Keratinocyte (primary cell): ENCODE measurements at regions not wholly inside any gene's neighbourhood (a gene's known extent, or its start where the extent isn't known, plus 50 kb on each side); places are given as distances from the start of the nearest gene placed in this dataset.

Source experiments
- DNase-seq: peaks from one replicate; pipeline ENCODE4 v3.0.0-alpha.2; 2011; ENCODE audit warnings: low read depth, missing footprints, low spot score
- FAIRE-seq: peaks from 2 replicates; lab custom pipeline; 2011; peaks lifted over from hg19 to GRCh38; lab: Jason Lieb, UNC
- H2AFZ ChIP-seq: 2 replicates; pipeline ENCODE4 v1.6.0; 2012; ENCODE audit warnings: low read length, control low read depth, inconsistent platforms; ENCODE audit not compliant: control insufficient read depth
- H3K27ac ChIP-seq: 2 replicates; pipeline ENCODE4 v1.5.1; 2011; ENCODE audit warnings: low read length; ENCODE audit not compliant: control insufficient read depth, insufficient read depth
- H3K27me3 ChIP-seq: 3 replicates; pipeline ENCODE4 v1.6.0; 2011; ENCODE audit warnings: low read length; ENCODE audit not compliant: control insufficient read depth, insufficient read depth; ENCODE audit errors: extremely low read depth
- H3K36me3 ChIP-seq, 2 experiments: 2 replicates in 1 of 2; 3 replicates in 1 of 2; pipeline ENCODE4 v1.5.1; 2011; ENCODE audit warnings: low read length in 2 of 2, mild to moderate bottlenecking in 1 of 2; ENCODE audit not compliant: control insufficient read depth in 2 of 2, insufficient read depth in 2 of 2; ENCODE audit errors: extremely low read depth in 1 of 2
- H3K4me1 ChIP-seq: 3 replicates; pipeline ENCODE4 v1.5.1; 2011; ENCODE audit warnings: low read length; ENCODE audit not compliant: control insufficient read depth, insufficient read depth; ENCODE audit errors: extremely low read depth
- H3K4me2 ChIP-seq: 3 replicates; pipeline ENCODE4 v1.6.0; 2011; ENCODE audit warnings: low read depth, low read length; ENCODE audit not compliant: control insufficient read depth, insufficient read depth; ENCODE audit errors: extremely low read depth
- H3K4me3 ChIP-seq, 3 experiments: fragments of 200-600 bp in 1 of 3; sonication (generic) in 1 of 3; 2 replicates in 2 of 3; 3 replicates in 1 of 3; pipeline ENCODE4 v1.5.1; 2011 to 2016; ENCODE audit warnings: low read length in 3 of 3, mild to moderate bottlenecking in 3 of 3, control low read depth in 2 of 3, inconsistent platforms in 1 of 3, low read depth in 1 of 3, mixed read lengths in 1 of 3, mixed run types in 1 of 3, moderate library complexity in 1 of 3; ENCODE audit not compliant: control insufficient read depth in 2 of 3, insufficient read depth in 2 of 3; ENCODE audit errors: extremely low read depth in 1 of 3
- H3K79me2 ChIP-seq: 2 replicates; pipeline ENCODE4 v1.6.0; 2012; ENCODE audit warnings: low read length; ENCODE audit not compliant: control insufficient read depth, insufficient read depth
- H3K9ac ChIP-seq: 3 replicates; pipeline ENCODE4 v1.6.0; 2011; ENCODE audit warnings: low read length; ENCODE audit not compliant: control insufficient read depth, insufficient read depth; ENCODE audit errors: extremely low read depth
- H3K9me1 ChIP-seq: 3 replicates; pipeline ENCODE4 v1.6.0; 2011; ENCODE audit warnings: low read length; ENCODE audit not compliant: control insufficient read depth, insufficient read depth; ENCODE audit errors: extremely low read depth
- H3K9me3 ChIP-seq: 2 replicates; pipeline ENCODE4 v1.5.1; 2012; ENCODE audit warnings: low read depth, low read length; ENCODE audit not compliant: control insufficient read depth
- H4K20me1 ChIP-seq: 3 replicates; pipeline ENCODE4 v1.6.0; 2011; ENCODE audit warnings: low read length; ENCODE audit not compliant: control insufficient read depth, insufficient read depth; ENCODE audit errors: extremely low read depth
- CTCF ChIP-seq, 3 experiments: IDR thresholded peaks in 1 of 3; conservative IDR thresholded peaks in 1 of 3; optimal IDR thresholded peaks in 1 of 3; 2 replicates in 2 of 3; 3 replicates in 1 of 3; pipeline versions ENCODE3 to v1.5.1; 2011; ENCODE audit warnings: low read length in 3 of 3, mild to moderate bottlenecking in 3 of 3, moderate library complexity in 2 of 3, control low read depth in 1 of 3, inconsistent platforms in 1 of 3; ENCODE audit not compliant: insufficient read depth in 2 of 3; ENCODE audit errors: extremely low read depth in 1 of 3
- EZH2 ChIP-seq: IDR thresholded peaks from one replicate; pipeline ENCODE4 v1.6.1; 2012; ENCODE audit warnings: inconsistent platforms, mild to moderate bottlenecking, low read length, moderate library complexity
- dilution Hi-C: fragments of 300-500 bp; cut with MboI; formaldehyde crosslinking; loops from one replicate; pipeline ENCODE4 v1.7.0; 2020; ENCODE audit warnings: low sequenced_read_pairs; ENCODE audit not compliant: extremely low pct_ligation_motif_present

DNA sequence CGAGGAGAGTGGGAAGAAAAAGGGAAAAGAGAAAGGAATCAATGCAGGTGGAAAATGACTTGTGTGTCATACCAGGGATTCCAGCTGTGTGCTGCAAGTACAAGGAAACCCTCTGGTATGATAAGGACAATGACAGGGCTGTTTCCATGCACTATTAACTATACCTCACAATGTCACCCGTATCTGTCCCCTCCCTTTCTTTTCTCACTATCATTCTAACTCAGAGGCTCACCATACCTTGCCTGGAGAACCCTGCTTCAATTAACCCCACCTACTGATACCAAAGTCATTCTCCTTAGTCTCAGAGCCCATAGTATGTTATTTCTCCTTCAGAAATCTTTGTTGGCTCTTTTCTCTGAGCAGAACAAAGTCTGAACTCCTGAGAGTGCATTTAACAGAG, 236.2 kb upstream of the NREP start:
- Histone ChIP-seq H3K9me1 (no peaks in the 10 kb centered on the region), H2AFZ (no peak overlapping the region), H3K27ac (no peak overlapping the region), H4K20me1 (no peaks in the 10 kb centered on the region), H3K27me3 (no peaks in the 10 kb centered on the region), H3K4me1 (peaks cover 10% of the 10 kb centered on the region), H3K4me2 (no peak overlapping the region), H3K36me3 (no peaks in the 10 kb centered on the region), H3K4me3 (no peak overlapping the region), H3K79me2 (no peaks in the 10 kb centered on the region), H3K9me3 (no peaks in the 10 kb centered on the region), H3K9ac (no peak overlapping the region)
- dilution Hi-C loops = no loop called here
- TF ChIP-seq CTCF (optimal IDR thresholded peaks at IDR 0.05 in 1 of 3, IDR thresholded peaks at IDR 0.05 in 1 of 3, conservative IDR thresholded peaks at IDR 0.05 in 1 of 3; ENCODE audit: extremely low read depth in 1 of 3, insufficient read depth in 2 of 3, low read length in 3 of 3) (no peak), EZH2 (no peak)
- FAIRE-seq (no peak), DNase-seq (no peak)

DNA sequence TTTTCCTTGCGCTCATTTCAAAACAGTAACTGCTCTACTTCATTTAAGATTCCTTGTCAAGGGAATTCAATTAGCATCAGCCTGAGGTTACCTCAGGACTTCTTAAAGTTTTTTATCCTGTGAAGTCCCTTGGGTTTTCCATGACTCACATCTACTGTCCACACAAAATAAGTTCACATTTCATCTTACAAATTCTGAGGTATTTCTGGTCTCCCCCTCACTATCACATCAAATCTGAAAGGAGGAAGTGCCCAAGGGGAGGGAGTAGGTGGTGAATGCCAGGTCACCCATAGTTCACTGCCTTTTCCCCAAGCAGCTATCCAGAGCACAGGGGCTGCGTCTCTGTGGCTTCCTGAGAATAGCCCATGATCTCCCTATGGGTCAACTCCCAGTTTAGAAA, 227.1 kb upstream of the NREP start:
- Histone ChIP-seq H3K4me2 (no peak overlapping the region), H4K20me1 (no peaks in the 10 kb centered on the region), H3K4me1 (peaks cover 17% of the 10 kb centered on the region), H3K9me1 (no peaks in the 10 kb centered on the region), H2AFZ (no peak overlapping the region), H3K79me2 (no peaks in the 10 kb centered on the region), H3K4me3 (no peak overlapping the region), H3K27ac (no peak overlapping the region), H3K36me3 (no peaks in the 10 kb centered on the region), H3K9me3 (no peaks in the 10 kb centered on the region), H3K27me3 (no peaks in the 10 kb centered on the region), H3K9ac (no peak overlapping the region)
- DNase-seq = peak; percentile 36
- TF ChIP-seq CTCF (optimal IDR thresholded peaks at IDR 0.05 in 1 of 3, IDR thresholded peaks at IDR 0.05 in 1 of 3, conservative IDR thresholded peaks at IDR 0.05 in 1 of 3; ENCODE audit: extremely low read depth in 1 of 3, insufficient read depth in 2 of 3, low read length in 3 of 3) (no peak), EZH2 (no peak)
- dilution Hi-C loops = no loop called here
- no peak for FAIRE-seq
